ENCODE measurements at regions not wholly inside any gene's neighbourhood (a gene's known extent, or its start where the extent isn't known, plus 50 kb on each side); places are given as distances from the start of the nearest gene placed in this dataset.

DNA sequence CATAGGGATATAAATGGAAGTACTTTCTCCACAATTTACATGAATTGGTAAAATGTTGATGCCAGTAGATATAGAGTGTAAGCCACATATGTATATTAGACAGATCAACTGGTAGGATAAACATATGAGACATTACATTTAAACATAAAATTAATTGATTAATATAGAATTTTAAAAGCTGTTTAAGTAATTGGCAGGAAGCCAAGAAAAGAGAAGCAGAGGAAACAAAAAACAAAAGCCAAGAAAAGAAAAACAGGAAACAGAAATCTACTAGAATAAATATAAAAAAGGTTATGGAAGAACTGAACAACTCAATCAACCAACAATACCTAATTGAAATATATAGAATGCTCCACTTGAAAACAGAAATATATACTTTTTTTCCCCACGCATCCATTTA, 920.1 kb upstream of the TMEFF2 start:
- no peak overlapping the region for H3K4me3 ChIP-seq (ENCODE audit: low read depth, low read length)
- DNase-seq (ENCODE audit: low read depth) = no peak
- TF ChIP-seq, protein P1, sequence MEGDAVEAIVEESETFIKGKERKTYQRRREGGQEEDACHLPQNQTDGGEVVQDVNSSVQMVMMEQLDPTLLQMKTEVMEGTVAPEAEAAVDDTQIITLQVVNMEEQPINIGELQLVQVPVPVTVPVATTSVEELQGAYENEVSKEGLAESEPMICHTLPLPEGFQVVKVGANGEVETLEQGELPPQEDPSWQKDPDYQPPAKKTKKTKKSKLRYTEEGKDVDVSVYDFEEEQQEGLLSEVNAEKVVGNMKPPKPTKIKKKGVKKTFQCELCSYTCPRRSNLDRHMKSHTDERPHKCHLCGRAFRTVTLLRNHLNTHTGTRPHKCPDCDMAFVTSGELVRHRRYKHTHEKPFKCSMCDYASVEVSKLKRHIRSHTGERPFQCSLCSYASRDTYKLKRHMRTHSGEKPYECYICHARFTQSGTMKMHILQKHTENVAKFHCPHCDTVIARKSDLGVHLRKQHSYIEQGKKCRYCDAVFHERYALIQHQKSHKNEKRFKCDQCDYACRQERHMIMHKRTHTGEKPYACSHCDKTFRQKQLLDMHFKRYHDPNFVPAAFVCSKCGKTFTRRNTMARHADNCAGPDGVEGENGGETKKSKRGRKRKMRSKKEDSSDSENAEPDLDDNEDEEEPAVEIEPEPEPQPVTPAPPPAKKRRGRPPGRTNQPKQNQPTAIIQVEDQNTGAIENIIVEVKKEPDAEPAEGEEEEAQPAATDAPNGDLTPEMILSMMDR (IDR thresholded peaks at IDR 0.05; ENCODE audit: insufficient read depth, low read length) = no peak

DNA sequence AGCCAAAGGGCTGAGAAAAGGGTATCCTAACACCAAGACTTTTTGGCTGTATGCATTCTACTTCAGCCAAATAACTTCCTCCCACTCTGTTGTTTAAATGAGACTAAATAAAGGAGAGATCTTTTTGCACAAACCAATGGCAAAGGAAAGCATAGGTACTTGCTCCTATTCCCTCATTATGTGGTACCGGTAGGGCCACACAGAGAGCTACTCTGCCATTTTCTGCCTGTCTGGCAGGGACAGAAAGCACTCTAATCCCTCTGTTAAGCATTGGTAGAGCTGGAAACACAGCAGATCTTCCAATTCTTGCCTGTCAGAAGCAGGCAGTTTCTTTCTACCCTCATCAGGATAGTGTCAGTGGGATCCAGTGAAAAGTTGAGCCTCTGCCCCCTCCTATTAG, 918.3 kb upstream of the TMEFF2 start:
- DNase-seq (ENCODE audit: low read depth) = no peak
- TF ChIP-seq, protein P1 (IDR thresholded peaks at IDR 0.05; ENCODE audit: insufficient read depth, low read length) = no peak
- no peak overlapping the region for H3K4me3 ChIP-seq (ENCODE audit: low read depth, low read length)

DNA sequence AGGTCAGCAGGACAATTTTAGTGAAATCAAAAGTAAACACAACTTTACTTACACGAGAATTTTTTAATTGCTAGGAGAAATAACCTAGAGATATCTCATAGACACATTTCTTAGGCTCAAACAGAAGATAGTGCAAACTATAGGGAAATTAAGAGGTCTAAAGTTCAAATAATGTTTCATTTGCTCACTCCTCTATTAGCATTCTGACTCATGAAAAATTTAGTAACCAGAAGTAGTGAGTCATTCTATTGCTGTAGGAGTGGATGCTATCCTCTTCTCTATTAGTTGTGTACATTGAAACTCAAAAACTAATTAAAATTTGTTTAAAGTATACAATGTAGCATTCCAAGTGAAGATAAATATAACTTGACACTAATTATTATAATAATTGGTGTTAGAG, 908.3 kb upstream of the TMEFF2 start:
- TF ChIP-seq, protein P1 (IDR thresholded peaks at IDR 0.05; ENCODE audit: insufficient read depth, low read length) = no peak
- DNase-seq (ENCODE audit: low read depth) = no peak
- H3K4me3 ChIP-seq (ENCODE audit: low read depth, low read length) = no peak overlapping the region

DNA sequence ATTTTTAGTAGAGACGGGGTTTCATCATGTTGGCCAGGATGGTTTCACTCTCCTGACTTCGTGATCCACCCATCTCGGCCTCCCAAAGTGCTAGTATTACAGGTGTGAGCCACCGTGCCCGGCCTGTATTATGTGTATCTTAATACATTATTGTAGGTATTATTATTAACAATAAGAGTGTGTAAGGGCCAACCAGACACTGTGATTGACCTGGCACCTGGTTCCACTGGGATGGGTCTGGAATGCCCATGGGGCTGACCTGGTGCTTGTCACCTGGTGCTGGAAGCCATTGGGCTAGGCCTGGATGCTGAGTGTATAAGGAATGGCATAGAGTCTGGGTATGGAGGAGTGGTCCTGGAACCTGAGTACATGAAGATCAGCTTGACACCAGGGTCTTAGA, 906.9 kb upstream of the TMEFF2 start:
- TF ChIP-seq, protein P1 (IDR thresholded peaks at IDR 0.05; ENCODE audit: insufficient read depth, low read length) = no peak
- DNase-seq (ENCODE audit: low read depth) = no peak
- no peak overlapping the region for H3K4me3 ChIP-seq (ENCODE audit: low read depth, low read length)

DNA sequence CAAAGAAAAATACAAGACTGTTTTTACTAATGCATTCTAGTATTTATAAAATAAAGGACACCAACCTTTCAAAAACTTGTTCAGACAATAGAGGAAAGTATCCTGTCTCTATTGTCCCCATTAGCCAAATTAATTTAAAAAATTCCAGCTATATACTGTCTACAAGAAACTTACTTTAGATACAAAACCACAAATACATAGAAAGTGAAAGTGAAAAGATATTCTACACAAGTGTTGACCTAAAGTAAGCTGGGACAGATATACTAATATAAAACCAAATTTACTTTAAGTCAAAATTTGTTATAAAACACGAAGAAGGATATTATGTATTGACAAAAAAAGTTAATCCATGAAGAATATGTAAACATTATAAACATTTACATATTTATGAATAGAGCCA, 893.3 kb upstream of the TMEFF2 start:
- no peak for DNase-seq (ENCODE audit: low read depth)
- H3K4me3 ChIP-seq (ENCODE audit: low read depth, low read length) = no peak overlapping the region
- TF ChIP-seq, protein P1 (IDR thresholded peaks at IDR 0.05; ENCODE audit: insufficient read depth, low read length) = no peak

DNA sequence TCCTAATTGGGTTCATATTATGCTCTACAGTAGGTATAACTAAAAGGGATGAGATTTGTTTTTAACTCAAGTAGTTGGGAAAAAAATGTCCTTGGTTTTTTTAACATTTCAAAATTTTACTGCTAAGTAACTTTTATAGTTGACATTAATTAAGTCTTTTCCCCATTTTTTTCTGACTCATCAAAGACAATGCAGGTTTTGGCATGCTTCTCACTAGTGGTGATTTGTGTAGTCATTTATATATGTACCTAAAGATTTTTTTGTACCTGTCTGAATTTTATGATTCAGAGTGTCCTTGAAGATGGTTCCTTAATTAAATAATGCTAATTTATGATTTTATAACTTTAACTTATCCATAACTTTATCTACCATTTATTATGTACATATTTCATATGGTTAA, 882.3 kb upstream of the TMEFF2 start:
- TF ChIP-seq, protein P1 (IDR thresholded peaks at IDR 0.05; ENCODE audit: insufficient read depth, low read length) = no peak
- no peak overlapping the region for H3K4me3 ChIP-seq (ENCODE audit: low read depth, low read length)
- DNase-seq (ENCODE audit: low read depth) = no peak

DNA sequence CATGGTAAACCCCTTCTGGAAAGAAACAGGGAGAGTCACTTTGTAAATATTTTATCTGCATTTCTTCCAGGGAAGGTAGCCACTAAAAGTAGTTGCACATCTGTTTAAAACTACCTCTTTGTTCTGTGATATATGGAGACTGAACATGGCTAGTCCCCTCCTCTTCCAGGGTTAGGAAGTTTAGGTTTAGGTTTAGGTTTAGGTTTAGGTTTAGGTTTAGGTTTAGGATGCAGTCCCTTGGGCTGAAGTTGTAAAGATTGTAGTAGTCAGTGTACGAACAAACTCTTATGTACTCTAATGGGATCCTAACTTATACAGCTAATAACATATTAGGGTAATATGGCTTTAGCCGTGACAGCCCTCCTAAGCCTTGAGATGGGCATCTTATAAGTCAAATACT, 880.2 kb upstream of the TMEFF2 start:
- TF ChIP-seq, protein P1 (IDR thresholded peaks at IDR 0.05; ENCODE audit: insufficient read depth, low read length) = no peak
- no peak overlapping the region for H3K4me3 ChIP-seq (ENCODE audit: low read depth, low read length)
- no peak for DNase-seq (ENCODE audit: low read depth)

Measured in fibroblast of the aortic adventitia (primary cell).